ENCODE measurements at regions not wholly inside any gene's neighbourhood (a gene's known extent, or its start where the extent isn't known, plus 50 kb on each side); places are given as distances from the start of the nearest gene placed in this dataset.

GRCh38 chr15:62495670-62496614, 330.9 kb upstream of the C2CD4B start:
- Histone ChIP-seq H3K4me3 (ENCODE audit: low read depth, low read length) (no peak overlapping the region), H3K36me3 (ENCODE audit: control insufficient read depth, insufficient read depth, low read length) (no peaks in the 10 kb centered on the region), H3K27me3 (ENCODE audit: control insufficient read depth, insufficient read depth, low read length) (no peaks in the 10 kb centered on the region)
- TF ChIP-seq CTCF (IDR thresholded peaks at IDR 0.05; ENCODE audit: insufficient read depth, low read length, poor library complexity, severe bottlenecking), result no peak
- no peak for DNase-seq (ENCODE audit: low read depth)

- H3K27me3 ChIP-seq (ENCODE audit: control insufficient read depth, insufficient read depth, low read length), result no peaks in the 10 kb centered on the region
- no peak for DNase-seq (ENCODE audit: low read depth)
- H3K4me3 ChIP-seq (ENCODE audit: low read depth, low read length), result no peak overlapping the region
- TF ChIP-seq CTCF (IDR thresholded peaks at IDR 0.05; ENCODE audit: insufficient read depth, low read length, poor library complexity, severe bottlenecking), result no peak
- no peaks in the 10 kb centered on the region for H3K36me3 ChIP-seq (ENCODE audit: control insufficient read depth, insufficient read depth, low read length)
These were observed 332.3 kb upstream of the C2CD4B start for GRCh38 chr15:62497356-62497755.

- TF ChIP-seq CTCF (IDR thresholded peaks at IDR 0.05; ENCODE audit: insufficient read depth, low read length, poor library complexity, severe bottlenecking), result no peak
- H3K4me3 ChIP-seq (ENCODE audit: low read depth, low read length), result no peak overlapping the region
- no peaks in the 10 kb centered on the region for H3K27me3 ChIP-seq (ENCODE audit: control insufficient read depth, insufficient read depth, low read length)
- no peak for DNase-seq (ENCODE audit: low read depth)
- H3K36me3 ChIP-seq (ENCODE audit: control insufficient read depth, insufficient read depth, low read length), result no peaks in the 10 kb centered on the region
These were observed 333.2 kb upstream of the C2CD4B start for GRCh38 chr15:62498278-62498677.

GRCh38 chr15:62498712-62499111, 333.6 kb upstream of the C2CD4B start:
- no peak for TF ChIP-seq CTCF (IDR thresholded peaks at IDR 0.05; ENCODE audit: insufficient read depth, low read length, poor library complexity, severe bottlenecking)
- Histone ChIP-seq H3K27me3 (ENCODE audit: control insufficient read depth, insufficient read depth, low read length) (no peaks in the 10 kb centered on the region), H3K4me3 (ENCODE audit: low read depth, low read length) (no peak overlapping the region), H3K36me3 (ENCODE audit: control insufficient read depth, insufficient read depth, low read length) (no peaks in the 10 kb centered on the region)
- no peak for DNase-seq (ENCODE audit: low read depth)

GRCh38 chr15:62500325-62500724, 335.2 kb upstream of the C2CD4B start:
- H3K27me3 ChIP-seq (ENCODE audit: control insufficient read depth, insufficient read depth, low read length), result no peaks in the 10 kb centered on the region
- H3K36me3 ChIP-seq (ENCODE audit: control insufficient read depth, insufficient read depth, low read length), result no peaks in the 10 kb centered on the region
- DNase-seq (ENCODE audit: low read depth), result no peak
- TF ChIP-seq CTCF (IDR thresholded peaks at IDR 0.05; ENCODE audit: insufficient read depth, low read length, poor library complexity, severe bottlenecking), result no peak
- no peak overlapping the region for H3K4me3 ChIP-seq (ENCODE audit: low read depth, low read length)

GRCh38 chr15:62502451-62502850, 337.4 kb upstream of the C2CD4B start:
- Histone ChIP-seq H3K36me3 (ENCODE audit: control insufficient read depth, insufficient read depth, low read length) (no peaks in the 10 kb centered on the region), H3K27me3 (ENCODE audit: control insufficient read depth, insufficient read depth, low read length) (no peaks in the 10 kb centered on the region)
- TF ChIP-seq CTCF (IDR thresholded peaks at IDR 0.05; ENCODE audit: insufficient read depth, low read length, poor library complexity, severe bottlenecking), result no peak

More at GRCh38 chr15:62502451-62502850, 337.4 kb upstream of the C2CD4B start:
- no peak for DNase-seq (ENCODE audit: low read depth)
- no peak overlapping the region for H3K4me3 ChIP-seq (ENCODE audit: low read depth, low read length)

All from kidney epithelial cell (primary cell).